ENCODE measurements at regions not wholly inside any gene's neighbourhood (a gene's known extent, or its start where the extent isn't known, plus 50 kb on each side); places are given as distances from the start of the nearest gene placed in this dataset.

DNA sequence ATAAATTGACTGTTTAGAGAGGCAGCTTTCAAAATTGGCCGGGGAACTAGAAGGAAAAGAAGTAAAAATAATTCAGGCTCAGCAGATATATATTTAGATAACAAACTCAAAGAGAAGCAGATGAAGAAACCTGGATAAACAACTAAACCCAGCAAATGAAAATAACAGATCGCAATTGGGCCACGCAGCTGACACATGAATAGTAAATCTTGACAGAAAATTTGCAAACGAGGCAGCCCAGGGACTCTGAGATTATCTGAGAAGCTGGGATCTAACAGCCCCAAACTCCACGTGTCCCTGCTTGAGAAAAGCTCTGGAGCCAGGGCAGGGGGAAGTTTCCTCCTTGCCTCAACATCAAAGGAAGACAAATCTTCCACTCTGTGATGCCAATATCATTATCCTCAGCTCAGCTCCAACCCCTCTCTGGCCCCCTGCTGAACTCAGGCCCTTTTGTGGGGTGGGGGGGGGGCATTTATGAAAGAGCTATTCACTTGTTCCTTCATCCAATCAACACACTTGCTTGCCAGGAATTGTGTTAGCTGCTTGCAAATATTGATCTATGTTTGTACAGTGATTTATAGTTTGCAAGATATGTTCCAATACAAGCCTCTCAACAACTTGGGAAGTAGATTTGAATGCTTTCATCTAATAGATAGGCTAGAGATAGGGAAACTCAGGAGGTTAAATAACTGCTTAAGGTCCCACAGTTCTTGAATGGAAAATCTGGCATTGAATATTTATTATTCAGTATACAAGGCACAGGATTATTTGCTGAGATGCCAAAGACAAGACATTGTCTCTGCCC is 72.5 kb upstream of the C11orf87 start:
- intact Hi-C loops (cut with DNase I; ENCODE audit: low total_unique reads): no loop called here
- Histone ChIP-seq H3K27ac (no peak overlapping the region), H3K9me3 (no peaks in the 10 kb centered on the region), H3K4me3 (no peak overlapping the region), H3K27me3 (no peaks in the 10 kb centered on the region), H3K4me1 (no peaks in the 10 kb centered on the region), H3K36me3 (no peaks in the 10 kb centered on the region)
- DNase-seq: no peak
- TF ChIP-seq, protein P1, sequence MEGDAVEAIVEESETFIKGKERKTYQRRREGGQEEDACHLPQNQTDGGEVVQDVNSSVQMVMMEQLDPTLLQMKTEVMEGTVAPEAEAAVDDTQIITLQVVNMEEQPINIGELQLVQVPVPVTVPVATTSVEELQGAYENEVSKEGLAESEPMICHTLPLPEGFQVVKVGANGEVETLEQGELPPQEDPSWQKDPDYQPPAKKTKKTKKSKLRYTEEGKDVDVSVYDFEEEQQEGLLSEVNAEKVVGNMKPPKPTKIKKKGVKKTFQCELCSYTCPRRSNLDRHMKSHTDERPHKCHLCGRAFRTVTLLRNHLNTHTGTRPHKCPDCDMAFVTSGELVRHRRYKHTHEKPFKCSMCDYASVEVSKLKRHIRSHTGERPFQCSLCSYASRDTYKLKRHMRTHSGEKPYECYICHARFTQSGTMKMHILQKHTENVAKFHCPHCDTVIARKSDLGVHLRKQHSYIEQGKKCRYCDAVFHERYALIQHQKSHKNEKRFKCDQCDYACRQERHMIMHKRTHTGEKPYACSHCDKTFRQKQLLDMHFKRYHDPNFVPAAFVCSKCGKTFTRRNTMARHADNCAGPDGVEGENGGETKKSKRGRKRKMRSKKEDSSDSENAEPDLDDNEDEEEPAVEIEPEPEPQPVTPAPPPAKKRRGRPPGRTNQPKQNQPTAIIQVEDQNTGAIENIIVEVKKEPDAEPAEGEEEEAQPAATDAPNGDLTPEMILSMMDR (IDR thresholded peaks at IDR 0.05): no peak

DNA sequence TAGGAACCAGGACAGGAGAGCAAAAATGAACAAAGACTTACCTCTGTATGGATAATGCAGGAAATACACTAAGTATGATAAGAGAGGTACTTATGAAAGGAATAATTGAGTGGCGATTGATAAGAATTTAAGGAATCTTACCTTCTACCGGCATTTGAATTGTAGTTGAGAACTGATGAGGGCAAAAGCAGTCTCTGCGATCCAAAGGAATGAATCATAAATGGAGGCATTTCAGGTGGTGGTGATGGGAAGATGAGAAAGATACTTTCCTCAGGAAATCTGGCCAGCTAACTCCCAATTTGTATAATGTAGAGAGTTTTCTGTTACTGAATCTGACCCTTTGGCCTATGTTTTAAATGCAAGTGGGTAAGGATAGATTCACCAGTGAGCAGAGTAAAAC is 71.9 kb upstream of the C11orf87 start:
- no peaks in the 10 kb centered on the region for H3K27me3 ChIP-seq
- TF ChIP-seq, protein P1 (IDR thresholded peaks at IDR 0.05): no peak
- H3K9me3 ChIP-seq: no peaks in the 10 kb centered on the region
- H3K4me3 ChIP-seq: no peak overlapping the region
- intact Hi-C loops (cut with DNase I; ENCODE audit: low total_unique reads): no loop called here
- H3K4me1 ChIP-seq: no peaks in the 10 kb centered on the region
- no peak overlapping the region for H3K27ac ChIP-seq
- DNase-seq: no peak
- no peaks in the 10 kb centered on the region for H3K36me3 ChIP-seq

DNA sequence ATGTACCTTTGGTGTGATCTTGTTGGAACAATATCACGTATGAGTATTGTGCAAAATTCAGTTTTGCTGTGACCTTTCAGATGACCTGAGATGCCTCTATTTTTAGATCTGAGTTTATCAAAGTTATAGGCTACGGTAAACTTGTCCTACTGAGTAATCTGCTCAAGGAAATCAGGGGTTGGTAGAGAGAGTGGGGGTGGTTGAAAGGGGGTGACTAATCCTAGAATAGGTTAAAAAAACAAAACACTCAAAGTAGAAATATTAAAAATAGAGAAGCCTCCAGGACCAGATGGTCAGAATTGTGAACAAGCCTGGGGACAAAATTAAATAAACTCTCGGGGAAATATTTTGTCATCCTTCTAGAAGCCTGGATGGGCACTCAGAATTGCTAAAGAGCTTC is 59.9 kb upstream of the C11orf87 start:
- intact Hi-C loops (cut with DNase I; ENCODE audit: low total_unique reads): no loop called here
- H3K4me1 ChIP-seq: no peaks in the 10 kb centered on the region
- no peak overlapping the region for H3K27ac ChIP-seq
- no peak for DNase-seq
- H3K9me3 ChIP-seq: no peaks in the 10 kb centered on the region
- TF ChIP-seq, protein P1 (IDR thresholded peaks at IDR 0.05): no peak
- no peak overlapping the region for H3K4me3 ChIP-seq
- no peaks in the 10 kb centered on the region for H3K36me3 ChIP-seq
- no peaks in the 10 kb centered on the region for H3K27me3 ChIP-seq

DNA sequence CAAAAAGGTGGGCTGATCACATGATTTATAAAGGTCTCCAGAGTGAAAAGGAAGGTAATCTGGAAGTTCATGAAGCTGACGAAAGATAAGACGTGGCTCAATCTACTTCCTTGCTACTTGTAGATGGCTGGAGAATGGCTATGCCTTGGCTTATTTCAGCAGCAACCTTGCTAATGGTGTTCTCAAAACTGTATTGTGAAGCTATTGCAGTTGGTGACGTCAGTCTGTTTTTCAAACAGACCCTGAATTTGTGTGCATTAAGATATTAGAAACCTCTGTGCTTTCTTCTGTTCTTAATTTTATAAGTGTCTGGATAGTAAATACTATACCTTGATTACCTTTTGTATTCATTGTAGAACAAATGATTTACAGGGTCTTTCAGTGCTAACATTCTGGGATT is 58.3 kb upstream of the C11orf87 start:
- TF ChIP-seq, protein P1 (IDR thresholded peaks at IDR 0.05): no peak
- H3K27ac ChIP-seq: no peak overlapping the region
- intact Hi-C loops (cut with DNase I; ENCODE audit: low total_unique reads): no loop called here

DNA sequence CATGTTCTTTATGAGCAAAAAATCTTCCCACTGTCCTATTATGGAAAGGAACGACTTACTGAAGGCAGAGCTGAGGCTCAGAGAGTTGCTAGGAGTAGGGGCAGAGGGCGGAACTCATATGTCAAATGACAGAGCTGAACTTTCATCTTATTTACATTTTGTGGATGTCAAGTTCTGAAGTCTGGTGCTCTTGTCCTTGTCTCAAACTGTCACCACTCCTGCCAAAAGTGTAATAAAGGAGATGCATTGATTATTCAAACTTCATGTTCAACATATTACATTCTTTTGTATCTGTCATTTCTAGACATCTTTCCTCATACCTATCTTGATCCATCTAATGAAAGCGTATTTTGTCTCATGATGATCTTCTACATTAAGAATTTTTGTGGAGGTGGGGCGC is 57.1 kb upstream of the C11orf87 start:
- DNase-seq: no peak
- no peaks in the 10 kb centered on the region for H3K27me3 ChIP-seq
- no peak overlapping the region for H3K4me3 ChIP-seq
- H3K27ac ChIP-seq: no peak overlapping the region
- TF ChIP-seq, protein P1 (IDR thresholded peaks at IDR 0.05): no peak
- no peaks in the 10 kb centered on the region for H3K4me1 ChIP-seq
- intact Hi-C loops (cut with DNase I; ENCODE audit: low total_unique reads): no loop called here
- no peaks in the 10 kb centered on the region for H3K9me3 ChIP-seq
- H3K36me3 ChIP-seq: no peaks in the 10 kb centered on the region

More for the DNA sequence above, 58.3 kb upstream of the C11orf87 start:
- Histone ChIP-seq H3K27me3 (no peaks in the 10 kb centered on the region), H3K4me3 (no peak overlapping the region), H3K9me3 (no peaks in the 10 kb centered on the region), H3K4me1 (no peaks in the 10 kb centered on the region), H3K36me3 (no peaks in the 10 kb centered on the region)
- DNase-seq: no peak

All from tibial artery (tissue), 4 donors.